IMR-90 (cell line): ENCODE measurements at regions not wholly inside any gene's neighbourhood (a gene's known extent, or its start where the extent isn't known, plus 50 kb on each side); places are given as distances from the start of the nearest gene placed in this dataset.

ENCODE experiments used
- BHLHE40 ChIP-seq: fragments of 150-350 bp; IDR thresholded peaks from 2 replicates; pipeline ENCODE4 v1.6.1; 2016; ENCODE audit warnings: mild to moderate bottlenecking, low read depth, low read length
- MAFK ChIP-seq: IDR thresholded peaks from 2 replicates; pipeline ENCODE4 v1.6.1; 2012; ENCODE audit warnings: low read depth, low read length, improper control_type of control experiment
- POLR2A ChIP-seq: IDR thresholded peaks from 2 replicates; pipeline ENCODE4 v1.6.1; 2012; ENCODE audit warnings: mild to moderate bottlenecking, low read depth, low read length
- RCOR1 ChIP-seq: IDR thresholded peaks from 2 replicates; pipeline ENCODE4 v1.6.1; 2012; ENCODE audit warnings: mild to moderate bottlenecking, low read length, improper control_type of control experiment; ENCODE audit not compliant: insufficient replicate concordance
- RFX5 ChIP-seq: IDR thresholded peaks from 2 replicates; pipeline ENCODE4 v1.8.0; 2012; ENCODE audit warnings: low read depth, mild to moderate bottlenecking, low read length, moderate library complexity
- SMC3 ChIP-seq: fragments of 150-350 bp; IDR thresholded peaks from 2 replicates; pipeline ENCODE4 v1.6.1; 2016; ENCODE audit warnings: low read depth, mild to moderate bottlenecking, antibody characterized with exemption, low read length, moderate library complexity
- TF ChIP-seq, protein P1 (sequence below): conservative IDR thresholded peaks from 2 replicates; pipeline ENCODE4 v1.5.1; 2012; ENCODE audit warnings: mild to moderate bottlenecking, low read depth, low read length, improper control_type of control experiment

DNA sequence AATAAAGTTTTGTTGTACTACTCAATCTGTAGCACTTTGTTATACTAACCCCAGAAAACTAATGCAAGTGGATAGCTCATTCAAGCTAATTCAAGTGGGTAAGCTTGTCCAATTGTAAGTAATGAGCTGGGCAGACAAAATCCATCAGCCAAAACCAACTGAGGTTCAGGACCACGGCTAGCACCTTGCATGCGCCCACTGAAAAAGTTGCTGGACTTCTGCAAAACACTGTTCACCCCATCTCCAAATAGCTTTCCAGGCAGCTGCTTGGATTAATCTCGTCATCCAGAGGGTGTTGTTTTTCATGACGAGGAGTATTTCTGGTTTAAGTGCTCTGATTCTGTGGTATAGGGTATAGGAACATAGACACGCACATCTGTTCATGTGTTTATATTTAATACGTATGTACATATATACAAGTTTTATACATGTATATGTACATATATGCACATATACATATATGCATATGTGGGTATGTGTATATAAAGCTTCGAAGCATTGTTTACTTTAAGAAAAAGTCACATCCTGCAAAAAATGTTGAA lies 307.5 kb downstream of the GALR1 start:
- TF ChIP-seq, protein P1, sequence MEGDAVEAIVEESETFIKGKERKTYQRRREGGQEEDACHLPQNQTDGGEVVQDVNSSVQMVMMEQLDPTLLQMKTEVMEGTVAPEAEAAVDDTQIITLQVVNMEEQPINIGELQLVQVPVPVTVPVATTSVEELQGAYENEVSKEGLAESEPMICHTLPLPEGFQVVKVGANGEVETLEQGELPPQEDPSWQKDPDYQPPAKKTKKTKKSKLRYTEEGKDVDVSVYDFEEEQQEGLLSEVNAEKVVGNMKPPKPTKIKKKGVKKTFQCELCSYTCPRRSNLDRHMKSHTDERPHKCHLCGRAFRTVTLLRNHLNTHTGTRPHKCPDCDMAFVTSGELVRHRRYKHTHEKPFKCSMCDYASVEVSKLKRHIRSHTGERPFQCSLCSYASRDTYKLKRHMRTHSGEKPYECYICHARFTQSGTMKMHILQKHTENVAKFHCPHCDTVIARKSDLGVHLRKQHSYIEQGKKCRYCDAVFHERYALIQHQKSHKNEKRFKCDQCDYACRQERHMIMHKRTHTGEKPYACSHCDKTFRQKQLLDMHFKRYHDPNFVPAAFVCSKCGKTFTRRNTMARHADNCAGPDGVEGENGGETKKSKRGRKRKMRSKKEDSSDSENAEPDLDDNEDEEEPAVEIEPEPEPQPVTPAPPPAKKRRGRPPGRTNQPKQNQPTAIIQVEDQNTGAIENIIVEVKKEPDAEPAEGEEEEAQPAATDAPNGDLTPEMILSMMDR, result no peak
- TF ChIP-seq BHLHE40 (no peak), MAFK (no peak), POLR2A (no peak), SMC3 (no peak), RCOR1 (no peak), RFX5 (no peak)
